HG03025 (cell line): ENCODE measurements at regions not wholly inside any gene's neighbourhood (a gene's known extent, or its start where the extent isn't known, plus 50 kb on each side); places are given as distances from the start of the nearest gene placed in this dataset.
"Not testable (repeated sequence)": the region's sequence is repeated elsewhere in the genome, so short reads cannot be mapped to it uniquely, and the experiment has no call there.

Experiments used
- ATAC-seq: cut with Tn5 transposase; IDR thresholded peaks from one replicate; pipeline ENCODE4 v1.9.1; 2021; ENCODE audit warnings: mild to moderate bottlenecking, moderate library complexity; ENCODE audit not compliant: unreplicated experiment, low FRiP score

- no peak for ATAC-seq
These were observed 70.0 kb upstream of the IGLL5 start for GRCh38 chr22:22817468-22818201.

GRCh38 chr22:22818202-22818538, 69.4 kb upstream of the IGLL5 start:
- no peak for ATAC-seq

DNA sequence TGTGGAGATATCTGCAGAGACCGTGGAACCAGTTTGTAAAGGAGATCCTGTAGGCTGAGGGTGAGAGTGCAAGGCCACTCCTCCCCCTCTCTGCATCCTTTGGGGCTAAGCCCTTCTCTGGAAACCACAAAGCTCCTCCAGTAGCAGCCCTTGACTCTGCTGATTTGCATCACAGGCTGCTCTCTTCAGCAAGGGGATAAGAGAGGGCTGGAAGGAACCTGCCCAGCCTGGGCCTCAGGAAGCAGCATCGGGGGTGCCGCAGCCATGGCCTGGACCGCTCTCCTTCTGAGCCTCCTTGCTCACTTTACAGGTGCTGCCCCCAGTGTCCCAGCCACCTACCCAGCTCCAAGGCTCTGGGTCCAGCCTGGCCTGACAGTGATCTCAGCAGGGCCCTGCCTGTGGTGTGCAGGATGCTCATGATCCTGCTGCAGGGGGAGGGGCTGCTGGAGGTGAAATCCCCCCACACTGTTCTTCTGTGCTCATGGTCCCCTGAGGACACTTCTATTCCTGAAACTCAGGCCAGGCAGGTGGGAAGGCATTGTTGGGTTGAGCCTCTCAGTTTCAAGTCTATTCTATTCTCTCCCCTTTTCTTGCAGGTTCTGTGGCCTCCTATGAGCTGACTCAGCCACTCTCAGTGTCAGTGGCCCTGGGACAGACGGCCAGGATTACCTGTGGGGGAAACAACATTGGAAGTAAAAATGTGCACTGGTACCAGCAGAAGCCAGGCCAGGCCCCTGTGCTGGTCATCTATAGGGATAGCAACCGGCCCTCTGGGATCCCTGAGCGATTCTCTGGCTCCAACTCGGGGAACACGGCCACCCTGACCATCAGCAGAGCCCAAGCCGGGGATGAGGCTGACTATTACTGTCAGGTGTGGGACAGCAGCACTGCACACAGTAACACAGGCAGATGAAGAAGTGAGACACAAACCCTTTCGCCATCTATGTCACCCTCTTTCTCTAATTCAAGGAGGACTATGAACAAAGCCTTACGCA, 68.5 kb upstream of the IGLL5 start:
- no peak for ATAC-seq

- ATAC-seq = no peak
These were observed 67.5 kb upstream of the IGLL5 start for GRCh38 chr22:22820076-22820475.

DNA sequence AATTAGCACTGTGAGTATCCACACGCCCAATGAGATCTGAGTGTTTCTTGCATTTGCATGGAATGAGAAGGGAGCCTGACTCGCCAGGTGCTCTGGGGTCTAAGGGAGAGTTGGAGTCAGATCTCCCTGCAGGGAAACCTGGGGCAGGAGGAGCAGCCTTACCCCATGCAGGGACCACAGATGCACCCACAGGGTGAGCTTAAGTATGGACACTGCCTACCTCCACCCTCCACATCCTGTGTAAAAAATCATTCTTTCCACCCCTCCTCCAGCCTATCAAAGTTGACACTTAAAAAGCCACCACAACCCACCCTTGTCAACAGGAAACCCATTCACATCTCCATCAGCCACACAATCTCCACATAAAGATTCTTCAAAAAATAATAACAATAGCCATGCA, 67.0 kb upstream of the IGLL5 start:
- ATAC-seq = no peak

DNA sequence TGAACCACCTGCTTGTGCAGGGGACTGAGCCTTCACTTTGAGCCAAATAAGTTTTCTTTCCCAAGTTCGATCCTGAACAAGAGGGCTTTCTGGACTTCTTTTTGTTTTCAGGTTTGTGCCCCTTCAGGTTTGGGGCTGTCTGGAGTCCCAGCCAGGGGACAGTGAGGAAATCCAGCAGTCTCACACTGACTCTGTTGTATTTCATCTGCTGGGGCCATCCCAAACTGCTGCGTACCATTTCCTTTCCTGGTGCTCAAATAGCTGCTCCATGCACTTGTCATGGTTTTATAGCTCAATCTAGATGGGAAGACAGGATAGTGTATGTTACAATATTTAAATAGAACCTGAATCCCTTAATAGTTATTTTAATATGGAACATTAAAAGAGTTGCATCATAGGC, 66.3 kb upstream of the IGLL5 start:
- ATAC-seq = no peak

DNA sequence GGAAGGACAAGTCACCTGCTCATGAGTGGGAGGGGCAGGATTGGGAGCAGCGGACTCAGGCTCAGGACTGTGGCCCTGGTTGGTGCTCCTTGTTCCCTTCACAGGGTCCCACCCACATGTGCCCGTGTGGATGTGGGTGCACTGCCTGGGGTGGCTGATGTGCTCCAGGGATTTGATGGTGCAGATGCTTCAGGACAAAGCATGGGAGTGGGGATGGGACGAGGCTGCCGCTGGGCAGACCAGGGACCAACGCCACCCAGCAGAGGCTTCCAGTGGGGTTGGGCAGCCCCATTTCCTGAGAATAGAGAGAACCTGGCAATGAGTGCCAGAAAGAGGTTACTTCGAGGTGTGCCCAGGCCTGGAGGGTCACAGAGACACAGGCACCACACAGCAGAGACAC, 65.5 kb upstream of the IGLL5 start:
- no peak for ATAC-seq

DNA sequence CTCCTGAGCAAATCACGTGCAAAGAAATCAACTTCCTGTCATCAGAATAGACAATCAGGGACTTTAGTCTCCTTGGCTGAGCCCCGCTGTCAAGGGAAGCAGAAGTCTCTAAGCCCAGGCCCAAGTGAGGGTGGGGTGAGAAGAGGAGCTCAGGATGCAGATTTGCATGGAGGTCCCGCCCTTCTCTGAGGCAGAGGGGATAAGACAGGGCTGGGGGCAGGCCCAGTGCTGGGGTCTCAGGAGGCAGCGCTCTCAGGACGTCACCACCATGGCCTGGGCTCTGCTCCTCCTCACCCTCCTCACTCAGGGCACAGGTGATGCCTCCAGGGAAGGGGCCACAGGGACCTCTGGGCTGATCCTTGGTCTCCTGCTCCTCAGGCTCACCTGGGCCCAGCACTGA, 65.1 kb upstream of the IGLL5 start:
- ATAC-seq = not testable (repeated sequence)

GRCh38 chr22:22823131-22823810, 64.3 kb upstream of the IGLL5 start:
- ATAC-seq = no peak

GRCh38 chr22:22824340-22825212, 63.0 kb upstream of the IGLL5 start:
- ATAC-seq = no peak

GRCh38 chr22:22825213-22825593, 62.4 kb upstream of the IGLL5 start:
- no peak for ATAC-seq

- ATAC-seq = no peak
These were observed 60.3 kb upstream of the IGLL5 start for GRCh38 chr22:22827187-22827939.

- no peak for ATAC-seq
These were observed 57.4 kb upstream of the IGLL5 start for GRCh38 chr22:22830193-22830592.

DNA sequence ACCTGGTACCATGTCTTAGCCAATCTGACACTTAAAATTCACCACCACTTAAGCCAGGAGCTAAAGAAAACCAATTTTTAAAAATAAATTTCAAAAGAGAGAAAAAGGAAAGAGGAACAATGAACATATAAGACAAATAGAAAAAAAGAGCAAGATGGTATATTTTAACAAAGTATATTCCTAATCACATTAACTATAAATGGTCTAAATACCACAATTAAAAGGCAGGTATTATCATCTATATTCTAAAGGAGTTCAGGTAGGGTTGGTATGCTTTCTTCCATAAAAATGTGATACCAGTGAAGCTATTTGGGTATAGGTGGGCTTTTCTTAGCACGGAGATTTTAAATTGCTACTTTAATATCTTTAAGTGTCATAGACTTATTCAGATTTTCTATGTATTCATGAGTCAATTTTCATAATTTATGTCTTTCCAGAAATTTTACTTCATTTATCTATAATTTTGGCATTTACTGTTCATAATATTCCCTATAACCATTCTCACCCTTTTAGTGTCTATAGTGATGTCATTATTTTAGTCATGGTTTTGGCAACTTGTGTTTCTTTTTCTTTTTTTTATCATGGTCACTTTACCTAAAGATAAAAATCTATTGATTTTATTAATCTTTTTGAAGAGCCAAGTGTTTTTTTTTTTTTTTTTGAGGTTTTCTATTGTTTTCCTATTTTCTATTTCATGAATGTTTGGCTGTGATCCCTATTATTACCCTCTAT, 56.5 kb upstream of the IGLL5 start:
- ATAC-seq = no peak

DNA sequence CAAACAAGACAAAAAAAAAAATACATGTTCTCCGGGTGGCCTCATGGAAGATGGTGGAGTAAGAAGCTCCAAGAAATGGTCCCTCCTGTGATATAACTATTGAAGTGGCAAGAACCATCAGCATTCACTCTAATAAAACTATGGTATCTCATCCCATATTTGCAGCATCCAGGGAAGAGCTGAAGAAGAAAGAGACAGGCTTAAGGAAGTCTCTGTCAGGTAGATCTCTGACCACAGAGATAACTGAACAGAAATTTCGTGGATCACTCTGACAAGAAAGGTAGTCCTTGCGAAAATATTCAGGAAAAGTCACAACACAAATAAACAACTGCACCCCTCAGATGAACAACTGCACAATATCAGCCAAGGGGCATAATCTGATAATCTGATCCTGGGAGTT, 54.6 kb upstream of the IGLL5 start:
- no peak for ATAC-seq

GRCh38 chr22:22833488-22833887, 54.1 kb upstream of the IGLL5 start:
- ATAC-seq = no peak

DNA sequence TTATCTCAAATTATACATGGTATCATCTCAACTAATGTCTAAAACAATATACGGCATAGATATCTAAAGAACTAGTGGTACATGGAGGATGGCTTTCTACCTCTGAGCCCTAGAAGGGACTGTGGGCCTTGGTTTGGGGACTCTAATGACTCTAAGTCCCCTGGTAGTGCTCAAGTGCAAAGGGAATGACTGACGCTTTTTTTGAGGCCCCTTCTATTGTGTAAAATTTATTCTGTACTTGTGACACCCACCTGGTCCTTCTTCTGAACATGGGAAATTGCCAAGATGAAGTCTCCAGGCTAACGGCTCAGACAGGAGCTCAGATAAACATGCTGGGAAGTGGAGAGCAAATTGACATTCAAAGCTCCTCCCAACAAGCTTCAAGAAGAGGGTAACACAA, 53.4 kb upstream of the IGLL5 start:
- ATAC-seq = no peak

DNA sequence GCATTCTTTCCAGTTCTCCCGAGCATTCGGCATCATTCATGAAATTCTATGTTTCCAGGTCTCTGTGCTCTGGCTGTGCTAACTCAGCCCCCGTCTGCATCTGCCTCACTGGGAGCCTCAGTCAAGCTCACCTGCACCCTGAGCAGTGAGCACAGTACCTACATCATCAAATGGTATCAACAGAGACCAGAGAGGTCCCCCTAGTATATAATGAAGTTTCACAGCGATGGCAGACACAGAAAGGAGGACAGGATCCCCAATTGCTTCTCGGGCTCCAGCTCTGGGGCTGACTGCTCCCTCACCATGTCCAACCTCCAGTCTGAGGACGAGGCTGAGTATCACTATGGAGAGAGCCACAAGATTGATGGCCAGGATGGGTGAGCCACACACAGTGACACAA, 52.8 kb upstream of the IGLL5 start:
- no peak for ATAC-seq

- ATAC-seq = no peak
These were observed 52.4 kb upstream of the IGLL5 start for GRCh38 chr22:22835242-22835641.
